ENCODE measurements at regions not wholly inside any gene's neighbourhood (a gene's known extent, or its start where the extent isn't known, plus 50 kb on each side); places are given as distances from the start of the nearest gene placed in this dataset.

- no peaks in the 10 kb centered on the region for H3K4me1 ChIP-seq
These were observed 92.9 kb upstream of the TOX2 start for GRCh38 chr20:43821795-43822194.

GRCh38 chr20:43820731-43821330 lies 93.8 kb upstream of the TOX2 start:
- no peaks in the 10 kb centered on the region for H3K36me3 ChIP-seq
- 83 to 88% (median 87%) methylated on average over 7 of the region's 7 CpGs for WGBS, 5 donors
- no peak for TF ChIP-seq CTCF (IDR thresholded peaks at IDR 0.05)
- H3K9me3 ChIP-seq: no peaks in the 10 kb centered on the region
- no peaks in the 10 kb centered on the region for H3K27me3 ChIP-seq
- H3K4me1 ChIP-seq: no peaks in the 10 kb centered on the region
- H3K4me3 ChIP-seq: no peak overlapping the region
- intact Hi-C loops (cut with DNase I; ENCODE audit: low total_unique reads): no loop called here
- no peak overlapping the region for H3K27ac ChIP-seq
- DNase-seq: no peak

More at GRCh38 chr20:43821795-43822194, 92.9 kb upstream of the TOX2 start:
- H3K9me3 ChIP-seq: no peaks in the 10 kb centered on the region
- H3K27ac ChIP-seq: no peak overlapping the region
- no peak overlapping the region for H3K4me3 ChIP-seq
- no peaks in the 10 kb centered on the region for H3K27me3 ChIP-seq
- intact Hi-C loops (cut with DNase I; ENCODE audit: low total_unique reads): no loop called here
- TF ChIP-seq POLR2A (IDR thresholded peaks at IDR 0.05): no peak
- TF ChIP-seq CTCF (IDR thresholded peaks at IDR 0.05): no peak
- TF ChIP-seq POLR2AphosphoS5 (IDR thresholded peaks at IDR 0.05): no peak
- TF ChIP-seq EP300 (IDR thresholded peaks at IDR 0.05): no peak
- WGBS, 5 donors: 66 to 78% (median 71%) methylated on average over 3 of the region's 3 CpGs
- no peaks in the 10 kb centered on the region for H3K36me3 ChIP-seq
- no peak for DNase-seq

DNA sequence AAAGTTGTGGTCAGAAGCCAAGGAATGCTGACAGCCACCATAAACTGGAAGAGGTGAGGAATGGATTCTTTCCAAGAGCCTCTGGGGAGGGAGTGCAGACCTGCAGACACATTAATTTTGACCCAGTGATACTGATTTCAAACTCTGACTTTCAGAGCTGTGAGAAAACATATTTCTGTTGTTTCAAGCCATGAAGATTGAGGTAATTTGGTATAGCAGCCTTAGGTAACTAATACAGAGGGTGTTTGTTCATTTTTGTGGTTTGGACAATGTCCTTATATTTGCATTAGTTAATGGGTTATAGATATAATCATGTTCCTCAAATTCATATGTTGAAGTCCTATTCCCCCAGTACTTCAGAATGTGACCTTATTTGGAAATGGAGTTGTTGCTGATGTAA lies 85.4 kb upstream of the GTSF1L start:
- Histone ChIP-seq H3K36me3 (no peaks in the 10 kb centered on the region), H3K27ac (no peak overlapping the region), H3K9me3 (peaks cover 12 to 33% (median 28%) of the 10 kb centered on the region in 4 donors), H3K4me1 (no peaks in the 10 kb centered on the region), H3K4me3 (no peak overlapping the region), H3K27me3 (no peaks in the 10 kb centered on the region)
- TF ChIP-seq CTCF (IDR thresholded peaks at IDR 0.05) (no peak), POLR2A (IDR thresholded peaks at IDR 0.05) (no peak), EP300 (IDR thresholded peaks at IDR 0.05) (no peak), POLR2AphosphoS5 (IDR thresholded peaks at IDR 0.05) (no peak)
- no peak for DNase-seq
- intact Hi-C loops (cut with DNase I; ENCODE audit: low total_unique reads): no loop called here

DNA sequence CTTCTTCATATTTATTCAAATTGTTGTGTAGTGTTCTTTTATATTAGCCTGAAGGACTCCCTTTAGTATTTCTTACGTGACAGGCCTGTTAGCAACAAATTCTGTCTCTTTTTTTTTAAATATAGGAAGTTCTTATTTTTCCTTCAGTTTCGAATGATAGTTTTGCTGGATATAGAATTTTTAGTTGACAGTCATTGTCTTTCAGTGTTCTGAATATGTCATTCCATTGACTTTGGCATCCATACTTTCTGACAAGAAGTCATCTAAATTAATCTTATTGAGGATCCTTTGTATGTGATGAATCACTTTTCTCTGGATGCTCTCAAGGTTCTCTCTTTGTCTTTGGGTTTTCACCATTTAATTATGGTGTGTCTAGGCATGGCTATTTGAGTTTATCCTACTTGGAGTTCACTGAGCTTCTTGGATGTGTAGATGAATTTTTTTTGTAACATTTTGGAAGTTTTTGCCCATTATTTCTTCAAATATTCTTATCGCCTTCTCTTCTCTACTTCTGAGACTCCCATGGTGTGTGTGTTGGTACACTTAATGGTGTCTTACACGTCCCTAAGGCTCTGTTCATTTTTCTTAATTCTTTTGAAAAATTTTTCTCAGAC lies 82.5 kb upstream of the GTSF1L start:
- 76 to 82% (median 78%) methylated on average over 4 of the region's 4 CpGs for WGBS, 5 donors
- Histone ChIP-seq H3K27ac (no peak overlapping the region), H3K4me3 (no peak overlapping the region), H3K36me3 (no peaks in the 10 kb centered on the region), H3K4me1 (no peaks in the 10 kb centered on the region), H3K9me3 (peaks cover 12 to 42% (median 40%) of the 10 kb centered on the region in 4 donors), H3K27me3 (no peaks in the 10 kb centered on the region)
- intact Hi-C loops (cut with DNase I; ENCODE audit: low total_unique reads): no loop called here
- TF ChIP-seq POLR2A (IDR thresholded peaks at IDR 0.05): no peak
- no peak for TF ChIP-seq POLR2AphosphoS5 (IDR thresholded peaks at IDR 0.05)
- TF ChIP-seq CTCF (IDR thresholded peaks at IDR 0.05): no peak
- no peak for TF ChIP-seq EP300 (IDR thresholded peaks at IDR 0.05)
- DNase-seq: no peak
